Transverse colon (tissue), 4 donors: ENCODE measurements at regions not wholly inside any gene's neighbourhood (a gene's known extent, or its start where the extent isn't known, plus 50 kb on each side); places are given as distances from the start of the nearest gene placed in this dataset.

Experiments
- CTCF ChIP-seq, 5 experiments: fragments of 200-600 bp in 3 of 5; fragments of 450-650 bp in 2 of 5; sonication (generic) in 3 of 5; IDR thresholded peaks; 1 replicate in 2 of 5; 2 replicates in 3 of 5; pipeline ENCODE4 v1.5.1; 2016 to 2017; ENCODE audit warnings: antibody characterized with exemption in 5 of 5, inconsistent platforms in 3 of 5, mild to moderate bottlenecking in 2 of 5, moderate library complexity in 1 of 5
- POLR2A ChIP-seq: fragments of 450-650 bp; IDR thresholded peaks from one replicate; pipeline ENCODE4 v1.6.1; 2016; ENCODE audit warnings: antibody characterized with exemption, mild to moderate bottlenecking, moderate library complexity
- POLR2AphosphoS5 ChIP-seq, 3 donors: sonication (generic); formaldehyde crosslinking; IDR thresholded peaks; one replicate each; pipeline ENCODE4 v1.6.1; 2016; ENCODE audit warnings: antibody characterized with exemption in 3 of 3

GRCh38 chr13:52944697-52945096 is 83.9 kb upstream of the OLFM4 start:
- no peak for TF ChIP-seq CTCF (IDR thresholded peaks at IDR 0.05)
- TF ChIP-seq POLR2AphosphoS5 (IDR thresholded peaks at IDR 0.05), result no peak
- no peak for TF ChIP-seq POLR2A
